H9 (cell line): ENCODE measurements at regions not wholly inside any gene's neighbourhood (a gene's known extent, or its start where the extent isn't known, plus 50 kb on each side); places are given as distances from the start of the nearest gene placed in this dataset.

ENCODE experiments used
- DNase-seq: peaks from one replicate; pipeline ENCODE4 v3.0.0-alpha.2; 2017
- H2AFZ ChIP-seq: one replicate; pipeline ENCODE4 v1.6.1; 2013; ENCODE audit warnings: mild to moderate bottlenecking, low read length, control low read depth, moderate library complexity
- H2AK5ac ChIP-seq: 2 replicates; pipeline ENCODE4 v1.6.1; 2013; ENCODE audit warnings: low read length, control low read depth, mixed read lengths; ENCODE audit not compliant: insufficient read length
- H2BK120ac ChIP-seq: one replicate; pipeline ENCODE4 v1.6.1; 2013; ENCODE audit warnings: low read depth, mild to moderate bottlenecking, low read length, control low read depth, inconsistent platforms; ENCODE audit not compliant: poor library complexity, severe bottlenecking
- H2BK12ac ChIP-seq: 2 replicates; pipeline ENCODE4 v1.6.1; 2013; ENCODE audit warnings: low read length, control low read depth, mixed read lengths, low read depth; ENCODE audit not compliant: insufficient read length
- H2BK15ac ChIP-seq: 2 replicates; pipeline ENCODE4 v1.6.1; 2013; ENCODE audit warnings: low read depth, low read length, control low read depth
- H2BK20ac ChIP-seq: one replicate; pipeline ENCODE4 v1.6.1; 2013; ENCODE audit warnings: low read depth, mild to moderate bottlenecking, low read length, control low read depth, inconsistent platforms; ENCODE audit not compliant: poor library complexity, severe bottlenecking
- H2BK5ac ChIP-seq: 2 replicates; pipeline ENCODE4 v1.6.1; 2013; ENCODE audit warnings: low read length, control low read depth, mixed read lengths; ENCODE audit not compliant: insufficient read length
- H3K14ac ChIP-seq: 2 replicates; pipeline ENCODE4 v1.6.1; 2013; ENCODE audit warnings: low read length, control low read depth; ENCODE audit not compliant: insufficient read depth
- H3K18ac ChIP-seq: 2 replicates; pipeline ENCODE4 v1.6.1; 2013; ENCODE audit warnings: low read depth, mild to moderate bottlenecking, mixed read lengths, low read length, control low read depth; ENCODE audit not compliant: insufficient read length
- H3K23ac ChIP-seq: 2 replicates; pipeline ENCODE4 v1.6.1; 2013; ENCODE audit warnings: low read length, control low read depth, mixed read lengths, low read depth; ENCODE audit not compliant: insufficient read length
- H3K23me2 ChIP-seq: 2 replicates; pipeline ENCODE4 v1.6.1; 2013; ENCODE audit warnings: low read depth, mild to moderate bottlenecking, mixed read lengths, low read length, control low read depth; ENCODE audit not compliant: insufficient read length, poor library complexity, severe bottlenecking
- H3K27ac ChIP-seq: 2 replicates; pipeline ENCODE4 v1.5.1; 2013; ENCODE audit warnings: low read length, control low read depth, mixed read lengths, low read depth; ENCODE audit not compliant: insufficient read length
- H3K27me3 ChIP-seq: 2 replicates; pipeline ENCODE4 v1.6.1; 2013; ENCODE audit warnings: low read length, control low read depth, inconsistent platforms; ENCODE audit not compliant: insufficient read depth
- H3K4ac ChIP-seq: 2 replicates; pipeline ENCODE4 v1.6.1; 2013; ENCODE audit warnings: low read depth, mild to moderate bottlenecking, control low read depth, inconsistent platforms, low read length, moderate library complexity
- H3K4me1 ChIP-seq: 2 replicates; pipeline ENCODE4 v1.6.1; 2013; ENCODE audit warnings: low read length, control low read depth, inconsistent platforms; ENCODE audit not compliant: insufficient read depth
- H3K4me2 ChIP-seq: 2 replicates; pipeline ENCODE4 v1.6.1; 2013; ENCODE audit warnings: low read length, control low read depth, mixed read lengths; ENCODE audit not compliant: insufficient read length, insufficient read depth
- H3K56ac ChIP-seq: 2 replicates; pipeline ENCODE4 v1.6.1; 2013; ENCODE audit warnings: low read depth, mild to moderate bottlenecking, mixed read lengths, low read length, control low read depth; ENCODE audit not compliant: insufficient read length
- H3K79me1 ChIP-seq: 2 replicates; pipeline ENCODE4 v1.6.1; 2013; ENCODE audit warnings: low read depth, mild to moderate bottlenecking, moderate library complexity, low read length, control low read depth, inconsistent platforms; ENCODE audit not compliant: insufficient read depth, poor library complexity, severe bottlenecking
- H3K79me2 ChIP-seq: 2 replicates; pipeline ENCODE4 v1.6.1; 2013; ENCODE audit warnings: low read length, control low read depth, inconsistent platforms; ENCODE audit not compliant: insufficient read depth
- H3K9ac ChIP-seq: 2 replicates; pipeline ENCODE4 v1.6.1; 2013; ENCODE audit warnings: low read length, control low read depth, mixed read lengths; ENCODE audit not compliant: insufficient read length; ENCODE audit errors: extremely low read depth
- H3K9me3 ChIP-seq: one replicate; pipeline ENCODE4 v1.6.1; 2013; ENCODE audit warnings: low read depth, low read length, inconsistent platforms; ENCODE audit not compliant: control insufficient read depth
- H3T11ph ChIP-seq: one replicate; pipeline ENCODE4 v1.6.1; 2013; ENCODE audit warnings: mild to moderate bottlenecking, low read length, control low read depth, inconsistent platforms
- H4K20me1 ChIP-seq: one replicate; pipeline ENCODE4 v1.6.1; 2013; ENCODE audit not compliant: control insufficient read depth, insufficient read length, insufficient read depth
- H4K5ac ChIP-seq: 2 replicates; pipeline ENCODE4 v1.6.1; 2013; ENCODE audit warnings: low read depth, mild to moderate bottlenecking, mixed read lengths, low read length, control low read depth; ENCODE audit not compliant: insufficient read length
- H4K8ac ChIP-seq: replicated peaks from 2 replicates; pipeline ENCODE4 v1.6.1; 2013; ENCODE audit warnings: low read length, control low read depth, mixed read lengths, low read depth; ENCODE audit not compliant: insufficient read length
- H4K91ac ChIP-seq: 2 replicates; pipeline ENCODE4 v1.6.1; 2013; ENCODE audit warnings: low read depth, mild to moderate bottlenecking, moderate library complexity, mixed read lengths, low read length, control low read depth; ENCODE audit not compliant: insufficient read length
- H3K27ac Mint-ChIP-seq, 3 experiments: 2 replicates in 2 of 3; 3 replicates in 1 of 3; pipeline ENCODE4 v1.8.0; 2020 to 2021; ENCODE audit warnings: mixed read lengths in 3 of 3, mild to moderate bottlenecking in 1 of 3, moderate library complexity in 1 of 3
- H3K27me3 Mint-ChIP-seq: 2 replicates; pipeline ENCODE4 v1.8.0; 2021; ENCODE audit warnings: low read depth, mild to moderate bottlenecking, moderate library complexity, mixed read lengths
- H3K36me3 Mint-ChIP-seq, 3 experiments: 2 replicates in 2 of 3; 3 replicates in 1 of 3; pipeline ENCODE4 v1.8.0; 2020 to 2021; ENCODE audit warnings: low read depth in 3 of 3, mixed read lengths in 3 of 3; ENCODE audit not compliant: insufficient read depth in 1 of 3
- H3K4me1 Mint-ChIP-seq, 2 experiments: 2 replicates each; pipeline ENCODE4 v1.8.0; 2020; ENCODE audit warnings: mixed read lengths in 2 of 2
- H3K4me3 Mint-ChIP-seq, 2 experiments: 2 replicates in 1 of 2; 3 replicates in 1 of 2; pipeline ENCODE4 v1.8.0; 2020 to 2021; ENCODE audit warnings: mild to moderate bottlenecking in 2 of 2, mixed read lengths in 2 of 2, moderate library complexity in 1 of 2
- H3K9me3 Mint-ChIP-seq, 2 experiments: 2 replicates in 1 of 2; 3 replicates in 1 of 2; pipeline ENCODE4 v1.8.0; 2020; ENCODE audit warnings: mild to moderate bottlenecking in 2 of 2, mixed read lengths in 2 of 2, moderate library complexity in 1 of 2
- CTCF ChIP-seq: fragments of 200-600 bp; sonication (generic); conservative IDR thresholded peaks from 3 replicates; pipeline ENCODE4 v1.8.0; 2021; ENCODE audit warnings: antibody characterized with exemption, mild to moderate bottlenecking
- WGBS: extraction: QIAGEN DNeasy Blood & Tissue Kit; methylation state at CpG from one replicate; pipeline ENCODE4 v1.1.7; 2013; ENCODE audit warnings: missing lambda C conversion rate, low lambda C conversion rate, mixed read lengths; ENCODE audit not compliant: insufficient read length; ENCODE audit errors: extremely low coverage; 5-methylcytosine and 5-hydroxymethylcytosine counted together

GRCh38 chr2:182595650-182596049, 120.4 kb upstream of the DNAJC10 start:
- Mint-ChIP-seq H3K27me3 (no peaks in the 10 kb centered on the region), H3K9me3 (no peaks in the 10 kb centered on the region), H3K36me3 (no peaks in the 10 kb centered on the region), H3K4me3 (no peak overlapping the region), H3K27ac (no peak overlapping the region), H3K4me1 (peaks cover 44 to 48% of the 10 kb centered on the region in 2 experiments)
- Histone ChIP-seq H2AFZ (no peak overlapping the region), H3K4ac (no peak overlapping the region), H3K27ac (no peak overlapping the region), H3K4me1 (peaks cover 8% of the 10 kb centered on the region; the same call in 1 of the 2 replicates), H3K79me2 (no peaks in the 10 kb centered on the region), H3K27me3 (no peaks in the 10 kb centered on the region), H2BK12ac (no peak overlapping the region), H4K91ac (no peak overlapping the region), H3K9ac (no peak overlapping the region), H2BK15ac (no peak overlapping the region), H3K23ac (no peak overlapping the region), H3K4me2 (no peak overlapping the region), H2BK20ac (no peak overlapping the region), H3K9me3 (no peaks in the 10 kb centered on the region), H4K20me1 (no peaks in the 10 kb centered on the region), H3K56ac (no peak overlapping the region), H4K8ac (no peak overlapping the region), H2BK120ac (no peak overlapping the region), H3T11ph (no peak overlapping the region), H4K5ac (no peak overlapping the region), H3K79me1 (no peaks in the 10 kb centered on the region), H3K23me2 (no peaks in the 10 kb centered on the region), H3K14ac (no peak overlapping the region), H2BK5ac (no peak overlapping the region), H3K18ac (no peak overlapping the region), H2AK5ac (no peak overlapping the region)
- no CpG with 5 or more reads among the region's 2 CpGs for WGBS
- DNase-seq = no peak
- TF ChIP-seq CTCF = no peak
